ENCODE measurements at regions not wholly inside any gene's neighbourhood (a gene's known extent, or its start where the extent isn't known, plus 50 kb on each side); places are given as distances from the start of the nearest gene placed in this dataset.
"Not testable (repeated sequence)": the region's sequence is repeated elsewhere in the genome, so short reads cannot be mapped to it uniquely, and the experiment has no call there.

GRCh38 chr5:52620315-52620714 lies 167.4 kb upstream of the ITGA1 start:
- H3K4me3 ChIP-seq: no peak overlapping the region
- DNase-seq: no peak
- H3K27me3 ChIP-seq: no peaks in the 10 kb centered on the region
- H3K9ac ChIP-seq (ENCODE audit: low read depth in 2 of 2, low read length in 2 of 2): no peak overlapping the region
- no peaks in the 10 kb centered on the region for H3K4me1 ChIP-seq
- no peak for TF ChIP-seq CTCF (IDR thresholded peaks at IDR 0.05)
- H3K9me3 ChIP-seq: no peaks in the 10 kb centered on the region
- no peak overlapping the region for H3K27ac ChIP-seq
- no peaks in the 10 kb centered on the region for H3K36me3 ChIP-seq
- intact Hi-C loops (cut with DNase I): no loop called here

- Histone ChIP-seq H3K9me3 (no peaks in the 10 kb centered on the region), H3K36me3 (no peaks in the 10 kb centered on the region), H3K27ac (no peak overlapping the region), H3K27me3 (no peaks in the 10 kb centered on the region), H3K9ac (ENCODE audit: low read depth in 2 of 2, low read length in 2 of 2) (no peak overlapping the region), H3K4me1 (no peaks in the 10 kb centered on the region), H3K4me3 (no peak overlapping the region)
- TF ChIP-seq CTCF (IDR thresholded peaks at IDR 0.05): no peak
- DNase-seq: no peak
- intact Hi-C loops (cut with DNase I): no loop called here
Measured at GRCh38 chr5:52623291-52623690, 164.4 kb upstream of the ITGA1 start.

- Histone ChIP-seq H3K4me1 (no peaks in the 10 kb centered on the region), H3K27me3 (no peaks in the 10 kb centered on the region), H3K9me3 (no peaks in the 10 kb centered on the region), H3K4me3 (no peak overlapping the region), H3K9ac (ENCODE audit: low read depth in 2 of 2, low read length in 2 of 2) (no peak overlapping the region), H3K36me3 (no peaks in the 10 kb centered on the region), H3K27ac (no peak overlapping the region)
- intact Hi-C loops (cut with DNase I): no loop called here
- TF ChIP-seq CTCF (IDR thresholded peaks at IDR 0.05): no peak
- DNase-seq: no peak
Measured at GRCh38 chr5:52624291-52624690, 163.4 kb upstream of the ITGA1 start.

GRCh38 chr5:52626312-52626711 lies 161.4 kb upstream of the ITGA1 start:
- no peak for TF ChIP-seq CTCF (IDR thresholded peaks at IDR 0.05)
- Histone ChIP-seq H3K9me3 (no peaks in the 10 kb centered on the region), H3K27ac (no peak overlapping the region), H3K4me3 (no peak overlapping the region), H3K4me1 (no peaks in the 10 kb centered on the region), H3K27me3 (no peaks in the 10 kb centered on the region), H3K36me3 (no peaks in the 10 kb centered on the region), H3K9ac (ENCODE audit: low read depth in 2 of 2, low read length in 2 of 2) (no peak overlapping the region)
- DNase-seq: no peak
- intact Hi-C loops (cut with DNase I): no loop called here

- Histone ChIP-seq H3K27ac (no peak overlapping the region), H3K9me3 (no peaks in the 10 kb centered on the region), H3K4me1 (no peaks in the 10 kb centered on the region), H3K36me3 (no peaks in the 10 kb centered on the region), H3K4me3 (no peak overlapping the region), H3K27me3 (no peaks in the 10 kb centered on the region), H3K9ac (ENCODE audit: low read depth in 2 of 2, low read length in 2 of 2) (no peak overlapping the region)
- DNase-seq: no peak
- intact Hi-C loops (cut with DNase I): no loop called here
- TF ChIP-seq CTCF (IDR thresholded peaks at IDR 0.05): no peak
Measured at GRCh38 chr5:52627740-52628139, 160.0 kb upstream of the ITGA1 start.

GRCh38 chr5:52632281-52632680 lies 155.4 kb upstream of the ITGA1 start:
- no peak overlapping the region for H3K4me3 ChIP-seq
- no peaks in the 10 kb centered on the region for H3K27me3 ChIP-seq
- H3K27ac ChIP-seq: no peak overlapping the region
- no peaks in the 10 kb centered on the region for H3K36me3 ChIP-seq
- H3K9me3 ChIP-seq: no peaks in the 10 kb centered on the region
- no peak for DNase-seq
- TF ChIP-seq CTCF (IDR thresholded peaks at IDR 0.05): no peak
- intact Hi-C loops (cut with DNase I): no loop called here
- H3K9ac ChIP-seq (ENCODE audit: low read depth in 2 of 2, low read length in 2 of 2): no peak overlapping the region
- no peaks in the 10 kb centered on the region for H3K4me1 ChIP-seq

GRCh38 chr5:52634171-52634570 lies 153.5 kb upstream of the ITGA1 start:
- intact Hi-C loops (cut with DNase I); H3K9ac ChIP-seq (ENCODE audit: low read depth in 2 of 2, low read length in 2 of 2); H3K4me1 ChIP-seq; H3K27ac ChIP-seq; H3K27me3 ChIP-seq; H3K9me3 ChIP-seq; H3K4me3 ChIP-seq; DNase-seq; H3K36me3 ChIP-seq: not testable (repeated sequence)

Data from colonic mucosa (tissue), 4 donors.